ACHN (cell line): ENCODE measurements at regions not wholly inside any gene's neighbourhood (a gene's known extent, or its start where the extent isn't known, plus 50 kb on each side); places are given as distances from the start of the nearest gene placed in this dataset.

Experiments
- DNase-seq: peaks from one replicate; pipeline ENCODE4 v3.0.0-alpha.2; 2015
- in situ Hi-C: cut with HindIII; loops from 2 replicates; pipeline ENCODE4 v1.10.0; 2017; ENCODE audit warnings: low sequenced_read_pairs, low pct_ligation_motif_present, low pct_unique_long_range_greater_than_20kb

GRCh38 chr11:71336996-71337754 is 84.8 kb upstream of the SHANK2 start:
- in situ Hi-C loops: no loop called here
- DNase-seq: no peak

- in situ Hi-C loops: no loop called here
- no peak for DNase-seq
These were observed 84.0 kb upstream of the SHANK2 start for GRCh38 chr11:71336176-71336995.

GRCh38 chr11:71335371-71335770 is 83.0 kb upstream of the SHANK2 start:
- in situ Hi-C loops: no loop called here
- no peak for DNase-seq

GRCh38 chr11:71334191-71334590 is 81.8 kb upstream of the SHANK2 start:
- DNase-seq: no peak
- in situ Hi-C loops: no loop called here

- in situ Hi-C loops: no loop called here
- no peak for DNase-seq
These were observed 81.1 kb upstream of the SHANK2 start for GRCh38 chr11:71333473-71333872.

GRCh38 chr11:71332447-71332846 is 80.1 kb upstream of the SHANK2 start:
- in situ Hi-C loops: no loop called here

GRCh38 chr11:71332046-71332445 is 79.7 kb upstream of the SHANK2 start:
- in situ Hi-C loops: no loop called here
- DNase-seq: no peak

More at GRCh38 chr11:71332447-71332846, 80.1 kb upstream of the SHANK2 start:
- DNase-seq: no peak

- DNase-seq: no peak
- in situ Hi-C loops: no loop called here
These were observed 79.3 kb upstream of the SHANK2 start for GRCh38 chr11:71331631-71332030.

- DNase-seq: no peak
- in situ Hi-C loops: no loop called here
These were observed 78.6 kb upstream of the SHANK2 start for GRCh38 chr11:71330996-71331395.

GRCh38 chr11:71330349-71330748 is 78.0 kb upstream of the SHANK2 start:
- DNase-seq: no peak
- in situ Hi-C loops: no loop called here

GRCh38 chr11:71329786-71330185 is 77.4 kb upstream of the SHANK2 start:
- DNase-seq: no peak
- in situ Hi-C loops: no loop called here

GRCh38 chr11:71329165-71329510 is 76.8 kb upstream of the SHANK2 start:
- in situ Hi-C loops: no loop called here
- no peak for DNase-seq

- in situ Hi-C loops: no loop called here
- no peak for DNase-seq
These were observed 75.0 kb upstream of the SHANK2 start for GRCh38 chr11:71327156-71328085.

GRCh38 chr11:71326328-71326940 is 74.1 kb upstream of the SHANK2 start:
- in situ Hi-C loops: no loop called here
- DNase-seq: no peak

- DNase-seq: no peak
- in situ Hi-C loops: no loop called here
These were observed 73.3 kb upstream of the SHANK2 start for GRCh38 chr11:71325418-71326327.

GRCh38 chr11:71324788-71325417 is 72.5 kb upstream of the SHANK2 start:
- no peak for DNase-seq
- in situ Hi-C loops: no loop called here

- no peak for DNase-seq
- in situ Hi-C loops: no loop called here
These were observed 71.6 kb upstream of the SHANK2 start for GRCh38 chr11:71323876-71324526.
